ENCODE measurements at regions not wholly inside any gene's neighbourhood (a gene's known extent, or its start where the extent isn't known, plus 50 kb on each side); places are given as distances from the start of the nearest gene placed in this dataset.

- TF ChIP-seq ZNF704 (tag by site-specific recombination; IDR thresholded peaks at IDR 0.05), result no peak
- TF ChIP-seq CTCF (tag by site-specific recombination; IDR thresholded peaks at IDR 0.05), result no peak
- peak; percentile 74; the same call in 1 of the 2 replicates for TF ChIP-seq TCF7L2 (IDR thresholded peaks at IDR 0.05; ENCODE audit: borderline replicate concordance, low read depth, low read length)
- TF ChIP-seq ZNF19 (tag by site-specific recombination; IDR thresholded peaks at IDR 0.05; ENCODE audit: low read depth), result no peak
- TF ChIP-seq MEIS1 (CRISPR knock-in tag; IDR thresholded peaks at IDR 0.05; ENCODE audit: borderline replicate concordance), result peak; percentile 90
- peak; percentile 93 for TF ChIP-seq ZNF24 (tag by site-specific recombination; IDR thresholded peaks at IDR 0.05)
- TF ChIP-seq ZNF488 (tag by site-specific recombination; IDR thresholded peaks at IDR 0.05), result peak; percentile 89; the same call in 1 of the 2 replicates
Measured at GRCh38 chr7:51606601-51607154, 290.1 kb upstream of the COBL start.

Data from HEK293 (cell line).